Activated T-cell treated with anti-CD3 and anti-CD28 coated beads for 1 hour (primary cell): ENCODE measurements at regions not wholly inside any gene's neighbourhood (a gene's known extent, or its start where the extent isn't known, plus 50 kb on each side); places are given as distances from the start of the nearest gene placed in this dataset.
"Not testable (repeated sequence)": the region's sequence is repeated elsewhere in the genome, so short reads cannot be mapped to it uniquely, and the experiment has no call there.

ENCODE experiments used
- DNase-seq: peaks from one replicate; pipeline ENCODE4 v3.0.0-alpha.2; 2020; ENCODE audit warnings: low read depth

GRCh38 chr2:144801325-144801724 lies 281.4 kb upstream of the ZEB2 start:
- DNase-seq: no peak

- no peak for DNase-seq
Measured at GRCh38 chr2:144798989-144799388, 279.1 kb upstream of the ZEB2 start.

GRCh38 chr2:144798034-144798433 lies 278.1 kb upstream of the ZEB2 start:
- no peak for DNase-seq

- DNase-seq: no peak
Measured at GRCh38 chr2:144796936-144797335, 277.0 kb upstream of the ZEB2 start.

GRCh38 chr2:144796164-144796563 lies 276.2 kb upstream of the ZEB2 start:
- no peak for DNase-seq

- no peak for DNase-seq
Measured at GRCh38 chr2:144785253-144785652, 265.3 kb upstream of the ZEB2 start.

- no peak for DNase-seq
Measured at GRCh38 chr2:144780983-144781382, 261.1 kb upstream of the ZEB2 start.

- DNase-seq: no peak
Measured at GRCh38 chr2:144776766-144777165, 256.8 kb upstream of the ZEB2 start.

GRCh38 chr2:144774809-144775208 lies 254.9 kb upstream of the ZEB2 start:
- DNase-seq: no peak

GRCh38 chr2:144771348-144771747 lies 251.4 kb upstream of the ZEB2 start:
- no peak for DNase-seq

GRCh38 chr2:144770616-144771230 lies 250.8 kb upstream of the ZEB2 start:
- DNase-seq: no peak

- not testable (repeated sequence) for DNase-seq
Measured at GRCh38 chr2:144760939-144761338, 241.0 kb upstream of the ZEB2 start.

GRCh38 chr2:144759746-144760145 lies 239.8 kb upstream of the ZEB2 start:
- DNase-seq: no peak

- DNase-seq: not testable (repeated sequence)
Measured at GRCh38 chr2:144758196-144758595, 238.3 kb upstream of the ZEB2 start.

GRCh38 chr2:144753416-144753815 lies 233.5 kb upstream of the ZEB2 start:
- DNase-seq: no peak

GRCh38 chr2:144751142-144751905 lies 231.4 kb upstream of the ZEB2 start:
- no peak for DNase-seq

GRCh38 chr2:144749188-144749587 lies 229.3 kb upstream of the ZEB2 start:
- no peak for DNase-seq

- DNase-seq: no peak
Measured at GRCh38 chr2:144748443-144748842, 228.5 kb upstream of the ZEB2 start.

GRCh38 chr2:144747571-144747970 lies 227.7 kb upstream of the ZEB2 start:
- DNase-seq: no peak

GRCh38 chr2:144745424-144745823 lies 225.5 kb upstream of the ZEB2 start:
- DNase-seq: no peak

- no peak for DNase-seq
Measured at GRCh38 chr2:144738749-144739148, 218.8 kb upstream of the ZEB2 start.

GRCh38 chr2:144730711-144731110 lies 210.8 kb upstream of the ZEB2 start:
- DNase-seq: no peak

- DNase-seq: not testable (repeated sequence)
Measured at GRCh38 chr2:144724460-144724859, 204.5 kb upstream of the ZEB2 start.

- no peak for DNase-seq
Measured at GRCh38 chr2:144718376-144718775, 198.5 kb upstream of the ZEB2 start.
